GM20000 (cell line): ENCODE measurements at regions not wholly inside any gene's neighbourhood (a gene's known extent, or its start where the extent isn't known, plus 50 kb on each side); places are given as distances from the start of the nearest gene placed in this dataset.
"Not testable (repeated sequence)": the region's sequence is repeated elsewhere in the genome, so short reads cannot be mapped to it uniquely, and the experiment has no call there.

Source experiments
- DNase-seq: peaks from one replicate; pipeline ENCODE4 v3.0.0; 2012; ENCODE audit warnings: low spot score
- CTCF ChIP-seq: IDR thresholded peaks from 2 replicates; pipeline ENCODE4 v1.5.1; 2012; ENCODE audit warnings: mild to moderate bottlenecking, control low read depth; ENCODE audit errors: extremely low read depth, missing control alignments

GRCh38 chr3:4166540-4166939, 136.6 kb upstream of the SETMAR start:
- no peak for DNase-seq
- no peak for TF ChIP-seq CTCF

GRCh38 chr3:4167230-4167629, 135.9 kb upstream of the SETMAR start:
- not testable (repeated sequence) for DNase-seq

- no peak for DNase-seq
- no peak for TF ChIP-seq CTCF
These were observed 128.4 kb upstream of the SETMAR start for GRCh38 chr3:4174791-4175190.

GRCh38 chr3:4191971-4192370, 111.2 kb upstream of the SETMAR start:
- TF ChIP-seq CTCF, result no peak
- DNase-seq, result no peak

- no peak for TF ChIP-seq CTCF
- no peak for DNase-seq
These were observed 108.2 kb upstream of the SETMAR start for GRCh38 chr3:4195006-4195405.

GRCh38 chr3:4196506-4197147, 106.5 kb upstream of the SETMAR start:
- TF ChIP-seq CTCF, result no peak
- no peak for DNase-seq

- DNase-seq, result no peak
- TF ChIP-seq CTCF, result no peak
These were observed 105.5 kb upstream of the SETMAR start for GRCh38 chr3:4197670-4198069.

GRCh38 chr3:4198491-4198890, 104.7 kb upstream of the SETMAR start:
- no peak for DNase-seq
- TF ChIP-seq CTCF, result no peak

GRCh38 chr3:4204776-4205175, 98.4 kb upstream of the SETMAR start:
- DNase-seq, result not testable (repeated sequence)
